ENCODE measurements at regions not wholly inside any gene's neighbourhood (a gene's known extent, or its start where the extent isn't known, plus 50 kb on each side); places are given as distances from the start of the nearest gene placed in this dataset.
A peak's percentile ranks its signal among the peaks of the same experiment; 100 is the strongest.
"Not testable (repeated sequence)": the region's sequence is repeated elsewhere in the genome, so short reads cannot be mapped to it uniquely, and the experiment has no call there.

- no peak for DNase-seq (ENCODE audit: low spot score)
Measured at GRCh38 chr2:144011098-144011497, 508.8 kb downstream of the ZEB2 start.

- DNase-seq (ENCODE audit: low spot score): no peak
Measured at GRCh38 chr2:144010096-144010836, 509.7 kb downstream of the ZEB2 start.

- no peak for DNase-seq (ENCODE audit: low spot score)
Measured at GRCh38 chr2:144006139-144006538, 513.8 kb downstream of the ZEB2 start.

GRCh38 chr2:144004742-144005141 lies 515.2 kb downstream of the ZEB2 start:
- DNase-seq (ENCODE audit: low spot score): no peak

GRCh38 chr2:144003460-144004075 lies 516.4 kb downstream of the ZEB2 start:
- DNase-seq (ENCODE audit: low spot score): no peak

GRCh38 chr2:143996974-143997373 lies 522.9 kb downstream of the ZEB2 start:
- DNase-seq (ENCODE audit: low spot score): no peak

GRCh38 chr2:143994961-143995360 lies 525.0 kb downstream of the ZEB2 start:
- DNase-seq (ENCODE audit: low spot score): no peak

- DNase-seq (ENCODE audit: low spot score): not testable (repeated sequence)
Measured at GRCh38 chr2:143991596-143991995, 528.3 kb downstream of the ZEB2 start.

- no peak for DNase-seq (ENCODE audit: low spot score)
Measured at GRCh38 chr2:143988082-143988481, 531.8 kb downstream of the ZEB2 start.

GRCh38 chr2:143981428-143981827 lies 538.5 kb downstream of the ZEB2 start:
- DNase-seq (ENCODE audit: low spot score): no peak

- DNase-seq (ENCODE audit: low spot score): no peak
Measured at GRCh38 chr2:143977356-143977755, 542.6 kb downstream of the ZEB2 start.

GRCh38 chr2:143975216-143975615 lies 544.7 kb downstream of the ZEB2 start:
- DNase-seq (ENCODE audit: low spot score): no peak

GRCh38 chr2:143974262-143974661 lies 545.7 kb downstream of the ZEB2 start:
- peak; percentile 4 for DNase-seq (ENCODE audit: low spot score)

- DNase-seq (ENCODE audit: low spot score): no peak
Measured at GRCh38 chr2:143968860-143969259, 551.1 kb downstream of the ZEB2 start.

- no peak for DNase-seq (ENCODE audit: low spot score)
Measured at GRCh38 chr2:143968360-143968759, 551.6 kb downstream of the ZEB2 start.

- DNase-seq (ENCODE audit: low spot score): no peak
Measured at GRCh38 chr2:143965493-143966164, 554.3 kb downstream of the ZEB2 start.

- DNase-seq (ENCODE audit: low spot score): no peak
Measured at GRCh38 chr2:143964891-143965290, 555.0 kb downstream of the ZEB2 start.

- DNase-seq (ENCODE audit: low spot score): no peak
Measured at GRCh38 chr2:143960177-143960576, 559.7 kb downstream of the ZEB2 start.

GRCh38 chr2:143957321-143957720 lies 562.6 kb downstream of the ZEB2 start:
- no peak for DNase-seq (ENCODE audit: low spot score)

GRCh38 chr2:143955401-143956065 lies 564.4 kb downstream of the ZEB2 start:
- peak; percentile 65 for DNase-seq (ENCODE audit: low spot score)

- no peak for DNase-seq (ENCODE audit: low spot score)
Measured at GRCh38 chr2:143954844-143955243, 565.1 kb downstream of the ZEB2 start.

- DNase-seq (ENCODE audit: low spot score): no peak
Measured at GRCh38 chr2:143954186-143954585, 565.7 kb downstream of the ZEB2 start.
